Lower leg skin (tissue), 3 donors: ENCODE measurements at regions not wholly inside any gene's neighbourhood (a gene's known extent, or its start where the extent isn't known, plus 50 kb on each side); places are given as distances from the start of the nearest gene placed in this dataset.

Source experiments
- CTCF ChIP-seq, 3 donors: fragments of 450-650 bp; IDR thresholded peaks; one replicate each; pipeline ENCODE4 v1.5.1; 2016; ENCODE audit warnings: antibody characterized with exemption in 3 of 3, mild to moderate bottlenecking in 3 of 3, moderate library complexity in 2 of 3
- POLR2A ChIP-seq, 2 donors: fragments of 450-650 bp; IDR thresholded peaks; one replicate each; pipeline ENCODE4 v1.6.1; 2016 to 2017; ENCODE audit warnings: antibody characterized with exemption in 2 of 2, mild to moderate bottlenecking in 1 of 2, moderate library complexity in 1 of 2

DNA sequence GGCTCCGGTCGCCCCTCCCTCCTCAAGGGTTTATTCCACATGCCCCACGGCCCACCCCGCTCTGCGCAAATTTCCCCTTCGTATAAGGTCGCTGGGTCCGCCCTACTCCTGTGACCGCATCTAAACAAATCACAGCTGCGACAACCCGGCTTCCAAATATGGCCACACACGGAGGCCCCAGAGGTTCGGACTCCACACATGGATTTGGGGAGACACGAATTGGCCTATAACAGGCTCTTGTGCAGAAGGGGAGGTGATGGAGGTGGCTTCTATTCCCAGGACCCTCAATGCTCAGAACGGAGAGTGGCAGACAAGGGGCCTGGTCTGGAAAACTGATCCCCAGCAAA, 90.1 kb downstream of the FOXL3 start:
- TF ChIP-seq CTCF (IDR thresholded peaks at IDR 0.05) (no peak), POLR2A (IDR thresholded peaks at IDR 0.05) (no peak)
